Suprapubic skin (tissue), 4 donors: ENCODE measurements at regions not wholly inside any gene's neighbourhood (a gene's known extent, or its start where the extent isn't known, plus 50 kb on each side); places are given as distances from the start of the nearest gene placed in this dataset.

Experiments
- DNase-seq, 2 donors: peaks; one replicate each; pipeline ENCODE4 v3.0.0-alpha.2; 2019; ENCODE audit warnings: low spot score in 2 of 2
- H3K27ac ChIP-seq: fragments of 200-600 bp; sonication (generic); one replicate; pipeline ENCODE4 v1.5.1; 2019
- H3K27me3 ChIP-seq: fragments of 200-600 bp; sonication (generic); one replicate; pipeline ENCODE4 v1.5.1; 2019
- H3K36me3 ChIP-seq: fragments of 200-600 bp; sonication (generic); one replicate; pipeline ENCODE4 v1.5.1; 2019
- H3K4me1 ChIP-seq: fragments of 200-600 bp; sonication (generic); one replicate; pipeline ENCODE4 v1.5.1; 2019
- H3K4me3 ChIP-seq: fragments of 200-600 bp; sonication (generic); one replicate; pipeline ENCODE4 v1.5.1; 2019; ENCODE audit warnings: mild to moderate bottlenecking
- H3K9me3 ChIP-seq: fragments of 200-600 bp; sonication (generic); one replicate; pipeline ENCODE4 v1.5.1; 2019
- CTCF ChIP-seq, 2 donors: fragments of 200-600 bp in 1 of 2; fragments of 450-650 bp in 1 of 2; sonication (generic) in 1 of 2; IDR thresholded peaks; one replicate each; pipeline ENCODE4 v1.5.1; 2016 to 2019; ENCODE audit warnings: antibody characterized with exemption in 2 of 2, mild to moderate bottlenecking in 1 of 2, moderate library complexity in 1 of 2
- EP300 ChIP-seq: sonication (generic); formaldehyde crosslinking; IDR thresholded peaks from one replicate; pipeline ENCODE4 v1.6.1; 2017; ENCODE audit warnings: antibody characterized with exemption
- POLR2A ChIP-seq, 2 donors: fragments of 450-650 bp; IDR thresholded peaks; one replicate each; pipeline ENCODE4 v1.6.1; 2017; ENCODE audit warnings: antibody characterized with exemption in 2 of 2, mild to moderate bottlenecking in 2 of 2, moderate library complexity in 2 of 2
- POLR2AphosphoS5 ChIP-seq, 3 donors: sonication (generic); formaldehyde crosslinking; IDR thresholded peaks; one replicate each; pipeline ENCODE4 v1.6.1; 2017; ENCODE audit warnings: antibody characterized with exemption in 3 of 3
- WGBS: methylation state at CpG from one replicate; pipeline ENCODE4 v1.1.5; 2018; 5-methylcytosine and 5-hydroxymethylcytosine counted together

- Histone ChIP-seq H3K27me3 (no peaks in the 10 kb centered on the region), H3K36me3 (no peaks in the 10 kb centered on the region), H3K9me3 (peaks cover 4% of the 10 kb centered on the region), H3K4me1 (peaks cover 10% of the 10 kb centered on the region), H3K4me3 (no peak overlapping the region), H3K27ac (no peak overlapping the region)
- no peak for DNase-seq
- TF ChIP-seq CTCF (IDR thresholded peaks at IDR 0.05) (no peak), POLR2A (IDR thresholded peaks at IDR 0.05) (no peak), EP300 (no peak), POLR2AphosphoS5 (IDR thresholded peaks at IDR 0.05) (no peak)
- 44% methylated on average over 9 of the region's 9 CpGs for WGBS
These were observed 206.7 kb upstream of the SULF2 start for GRCh38 chr20:47991875-47992488.

GRCh38 chr20:47990507-47991150 is 205.3 kb upstream of the SULF2 start:
- H3K4me3 ChIP-seq: no peak overlapping the region
- H3K36me3 ChIP-seq: no peaks in the 10 kb centered on the region
- WGBS: 70% methylated on average over 8 of the region's 8 CpGs
- TF ChIP-seq POLR2AphosphoS5 (IDR thresholded peaks at IDR 0.05): no peak
- TF ChIP-seq EP300: no peak
- TF ChIP-seq POLR2A (IDR thresholded peaks at IDR 0.05): no peak
- TF ChIP-seq CTCF (IDR thresholded peaks at IDR 0.05): no peak
- no peaks in the 10 kb centered on the region for H3K27me3 ChIP-seq
- no peak overlapping the region for H3K27ac ChIP-seq
- H3K9me3 ChIP-seq: peaks cover 4% of the 10 kb centered on the region
- H3K4me1 ChIP-seq: peaks cover 10% of the 10 kb centered on the region
- no peak for DNase-seq

- H3K4me3 ChIP-seq: no peak overlapping the region
- no peaks in the 10 kb centered on the region for H3K27me3 ChIP-seq
- WGBS: 36% methylated on average over 4 of the region's 4 CpGs
- TF ChIP-seq EP300 (no peak), CTCF (IDR thresholded peaks at IDR 0.05) (no peak), POLR2A (IDR thresholded peaks at IDR 0.05) (no peak), POLR2AphosphoS5 (IDR thresholded peaks at IDR 0.05) (no peak)
- peaks cover 10% of the 10 kb centered on the region for H3K4me1 ChIP-seq
- no peak overlapping the region for H3K27ac ChIP-seq
- no peak for DNase-seq
- no peaks in the 10 kb centered on the region for H3K36me3 ChIP-seq
- peaks cover 4% of the 10 kb centered on the region for H3K9me3 ChIP-seq
These were observed 204.7 kb upstream of the SULF2 start for GRCh38 chr20:47989957-47990356.

GRCh38 chr20:47988676-47989075 is 203.4 kb upstream of the SULF2 start:
- TF ChIP-seq EP300: no peak
- TF ChIP-seq POLR2AphosphoS5 (IDR thresholded peaks at IDR 0.05): no peak
- TF ChIP-seq CTCF (IDR thresholded peaks at IDR 0.05): no peak
- TF ChIP-seq POLR2A (IDR thresholded peaks at IDR 0.05): no peak
- 63% methylated on average over 4 of the region's 4 CpGs for WGBS
- peaks cover 10% of the 10 kb centered on the region for H3K4me1 ChIP-seq
- peaks cover 4% of the 10 kb centered on the region for H3K9me3 ChIP-seq
- H3K27ac ChIP-seq: no peak overlapping the region
- no peaks in the 10 kb centered on the region for H3K36me3 ChIP-seq
- DNase-seq: no peak
- peaks cover 3% of the 10 kb centered on the region for H3K27me3 ChIP-seq
- H3K4me3 ChIP-seq: no peak overlapping the region

GRCh38 chr20:47985092-47985850 is 200.0 kb upstream of the SULF2 start:
- peaks cover 1% of the 10 kb centered on the region for H3K4me1 ChIP-seq
- no peak overlapping the region for H3K4me3 ChIP-seq
- 82% methylated on average over 7 of the region's 7 CpGs for WGBS
- H3K27ac ChIP-seq: no peak overlapping the region
- H3K27me3 ChIP-seq: peaks cover 5% of the 10 kb centered on the region
- no peak for TF ChIP-seq POLR2AphosphoS5 (IDR thresholded peaks at IDR 0.05)
- no peak for TF ChIP-seq EP300
- no peak for TF ChIP-seq CTCF (IDR thresholded peaks at IDR 0.05)
- no peak for TF ChIP-seq POLR2A (IDR thresholded peaks at IDR 0.05)
- no peaks in the 10 kb centered on the region for H3K9me3 ChIP-seq
- no peaks in the 10 kb centered on the region for H3K36me3 ChIP-seq
- no peak for DNase-seq
